Loucy (cell line): ENCODE measurements at regions not wholly inside any gene's neighbourhood (a gene's known extent, or its start where the extent isn't known, plus 50 kb on each side); places are given as distances from the start of the nearest gene placed in this dataset.

ENCODE experiments used
- H2AFZ ChIP-seq: fragments of 200-600 bp; sonication (generic); 2 replicates; pipeline ENCODE4 v1.6.0; 2016; ENCODE audit warnings: antibody characterized with exemption, mild to moderate bottlenecking, low read length, moderate library complexity
- H3F3A ChIP-seq: fragments of 200-600 bp; 2 replicates; pipeline ENCODE4 v1.6.0; 2016; ENCODE audit warnings: antibody characterized with exemption, low read depth, mild to moderate bottlenecking
- H3K27me3 ChIP-seq: fragments of 200-600 bp; sonication (generic); 2 replicates; pipeline ENCODE4 v1.6.1; 2014; ENCODE audit warnings: low read length, mild to moderate bottlenecking; ENCODE audit not compliant: insufficient read depth, poor library complexity, severe bottlenecking
- H3K36me3 ChIP-seq: fragments of 200-600 bp; sonication (generic); 2 replicates; pipeline ENCODE4 v1.6.1; 2016; ENCODE audit warnings: low read length; ENCODE audit not compliant: insufficient read depth
- H3K4me1 ChIP-seq: fragments of 200-600 bp; sonication (generic); 2 replicates; pipeline ENCODE4 v1.5.1; 2014; ENCODE audit warnings: low read length, mild to moderate bottlenecking; ENCODE audit not compliant: insufficient read depth, poor library complexity, severe bottlenecking
- H3K4me2 ChIP-seq: fragments of 200-600 bp; sonication (generic); 2 replicates; pipeline ENCODE4 v1.6.0; 2014; ENCODE audit warnings: antibody characterized with exemption, low read length, low read depth, mild to moderate bottlenecking; ENCODE audit not compliant: poor library complexity, severe bottlenecking
- H3K4me3 ChIP-seq: fragments of 200-600 bp; sonication (generic); 2 replicates; pipeline ENCODE4 v1.5.1; 2014; ENCODE audit warnings: low read length, mild to moderate bottlenecking, mixed read lengths; ENCODE audit not compliant: poor library complexity, severe bottlenecking
- H3K79me2 ChIP-seq: fragments of 200-600 bp; sonication (generic); 2 replicates; pipeline ENCODE4 v1.6.1; 2014; ENCODE audit warnings: low read length; ENCODE audit not compliant: insufficient read depth
- H3K9ac ChIP-seq: fragments of 200-600 bp; sonication (generic); 2 replicates; pipeline ENCODE4 v1.6.0; 2014; ENCODE audit warnings: mild to moderate bottlenecking, low read depth, low read length, moderate library complexity; ENCODE audit not compliant: poor library complexity, severe bottlenecking
- H3K9me2 ChIP-seq: fragments of 200-600 bp; sonication (generic); replicated peaks from 2 replicates; pipeline ENCODE4 v1.6.1; 2016; ENCODE audit warnings: low read depth, low read length, mixed read lengths
- H3K9me3 ChIP-seq: fragments of 200-600 bp; sonication (generic); 2 replicates; pipeline ENCODE4 v1.6.1; 2014; ENCODE audit warnings: mild to moderate bottlenecking, antibody characterized with exemption, low read length, low read depth; ENCODE audit not compliant: insufficient read depth
- H4K20me1 ChIP-seq: fragments of 200-600 bp; sonication (generic); 2 replicates; pipeline ENCODE4 v1.6.0; 2014; ENCODE audit warnings: antibody characterized with exemption, low read length, mild to moderate bottlenecking; ENCODE audit not compliant: insufficient read depth, poor library complexity, severe bottlenecking
- CTCF ChIP-seq: fragments of 200-600 bp; sonication (generic); conservative IDR thresholded peaks from 2 replicates; pipeline ENCODE4 v1.5.1; 2014; ENCODE audit warnings: mild to moderate bottlenecking, antibody characterized with exemption, low read length
- EZH2phosphoT487 ChIP-seq: fragments of 200-600 bp; IDR thresholded peaks from 2 replicates; pipeline ENCODE4 v1.6.1; 2018; ENCODE audit warnings: antibody characterized with exemption, mild to moderate bottlenecking, moderate library complexity, borderline replicate concordance

DNA sequence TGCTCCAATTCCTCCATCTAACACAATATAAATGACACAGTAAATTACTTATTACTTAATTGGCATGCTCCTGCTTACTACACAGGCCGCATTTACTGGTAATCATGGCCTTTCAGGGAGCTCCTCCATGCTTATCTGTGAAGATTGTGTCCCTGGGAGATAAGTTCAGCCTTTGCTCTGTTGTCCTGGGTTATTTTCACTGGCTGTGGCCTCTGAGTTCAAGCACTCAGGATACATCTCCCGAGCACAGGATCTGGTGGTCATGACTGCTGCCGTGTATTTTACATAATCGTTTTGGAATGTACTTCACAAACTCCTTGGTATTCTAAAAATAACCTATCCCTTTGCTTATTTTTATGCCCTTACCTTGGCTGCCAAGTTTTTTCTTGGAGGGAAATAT is 215.7 kb downstream of the ICE1 start:
- TF ChIP-seq CTCF (no peak), EZH2phosphoT487 (no peak)
- Histone ChIP-seq H3K79me2 (no peaks in the 10 kb centered on the region), H3K27me3 (no peaks in the 10 kb centered on the region)

DNA sequence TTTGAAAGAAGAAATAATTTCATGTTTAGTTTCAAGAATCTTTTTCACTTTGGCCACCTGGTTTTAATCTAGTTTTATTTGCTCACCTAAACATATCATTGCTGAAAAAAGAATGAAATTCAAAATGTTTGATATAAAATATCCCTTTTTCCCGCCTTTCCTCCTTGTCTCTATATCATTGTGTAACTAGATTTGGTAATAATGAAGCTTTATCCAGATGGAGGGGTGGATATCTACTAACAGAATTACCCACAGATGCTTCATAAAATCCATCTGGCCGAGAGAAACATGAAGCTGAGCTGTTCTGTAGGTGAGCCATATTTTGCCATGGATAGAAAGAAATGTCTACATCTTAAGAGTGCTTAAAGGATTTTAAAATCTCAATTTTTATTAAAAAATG is 214.7 kb downstream of the ICE1 start:
- no peak overlapping the region for H2AFZ ChIP-seq
- H3K9ac ChIP-seq: no peak overlapping the region
- H3K4me1 ChIP-seq: no peaks in the 10 kb centered on the region
- H4K20me1 ChIP-seq: no peaks in the 10 kb centered on the region
- H3K36me3 ChIP-seq: no peaks in the 10 kb centered on the region
- no peaks in the 10 kb centered on the region for H3F3A ChIP-seq
- H3K27me3 ChIP-seq: no peaks in the 10 kb centered on the region
- no peak overlapping the region for H3K4me3 ChIP-seq
- H3K79me2 ChIP-seq: no peaks in the 10 kb centered on the region
- 0 out of 2 replicates have a peak, but pooled peaks cover 3% of the 10 kb centered on the region for H3K9me3 ChIP-seq
- no peak overlapping the region for H3K4me2 ChIP-seq
- TF ChIP-seq EZH2phosphoT487 (no peak), CTCF (no peak)
- no peaks in the 10 kb centered on the region for H3K9me2 ChIP-seq

More for the DNA sequence above, 215.7 kb downstream of the ICE1 start:
- H3K9ac ChIP-seq: no peak overlapping the region
- no peaks in the 10 kb centered on the region for H3K9me3 ChIP-seq
- H3K36me3 ChIP-seq: no peaks in the 10 kb centered on the region
- no peak overlapping the region for H2AFZ ChIP-seq
- H3K9me2 ChIP-seq: no peaks in the 10 kb centered on the region
- no peak overlapping the region for H3K4me2 ChIP-seq
- no peaks in the 10 kb centered on the region for H4K20me1 ChIP-seq
- no peak overlapping the region for H3K4me3 ChIP-seq
- H3K4me1 ChIP-seq: no peaks in the 10 kb centered on the region
- H3F3A ChIP-seq: no peaks in the 10 kb centered on the region

- Histone ChIP-seq H3K4me1 (no peaks in the 10 kb centered on the region), H3K36me3 (no peaks in the 10 kb centered on the region), H3K27me3 (no peaks in the 10 kb centered on the region), H4K20me1 (no peaks in the 10 kb centered on the region), H3K4me3 (no peak overlapping the region), H3K9me2 (no peaks in the 10 kb centered on the region), H3K9ac (no peak overlapping the region), H3F3A (no peaks in the 10 kb centered on the region), H3K79me2 (no peaks in the 10 kb centered on the region), H3K4me2 (no peak overlapping the region), H3K9me3 (0 out of 2 replicates have a peak, but pooled peaks cover 3% of the 10 kb centered on the region), H2AFZ (no peak overlapping the region)
- TF ChIP-seq CTCF: no peak
- TF ChIP-seq EZH2phosphoT487: no peak
Observed at GRCh38 chr5:5634817-5635216, 212.3 kb downstream of the ICE1 start.
